HEK293 (cell line): ENCODE measurements at regions not wholly inside any gene's neighbourhood (a gene's known extent, or its start where the extent isn't known, plus 50 kb on each side); places are given as distances from the start of the nearest gene placed in this dataset.
"Not testable (repeated sequence)": the region's sequence is repeated elsewhere in the genome, so short reads cannot be mapped to it uniquely, and the experiment has no call there.

Experiments used
- CTCF ChIA-PET: fragments of 350-600 bp; formaldehyde crosslinking; extraction: SDS; loops from one replicate; lab custom pipeline; 2021; ENCODE audit warnings: antibody characterized with exemption; lab: Yijun Ruan, JAX
- POLR2A ChIA-PET: fragments of 300-600 bp; formaldehyde crosslinking; extraction: SDS; loops from one replicate; lab custom pipeline; 2020; ENCODE audit warnings: antibody characterized with exemption, inconsistent platforms; lab: Yijun Ruan, JAX
- H3K27ac ChIP-seq: fragments of 200-500 bp; sonication (Bioruptor generic); 2 replicates; pipeline ENCODE4 v1.5.1; 2014; ENCODE audit warnings: low read depth, low read length, control low read depth, inconsistent platforms; ENCODE audit errors: extremely low read depth
- H3K36me3 ChIP-seq, 2 experiments: fragments of 200-500 bp in 1 of 2; sonication (Bioruptor generic) in 1 of 2; 1 replicate in 1 of 2; 2 replicates in 1 of 2; pipeline ENCODE4 v1.5.1; 2014 to 2017; ENCODE audit warnings: inconsistent platforms in 2 of 2, low read length in 2 of 2; ENCODE audit not compliant: control insufficient read depth in 2 of 2, insufficient read depth in 1 of 2
- H3K4me1 ChIP-seq: fragments of 200-500 bp; sonication (Bioruptor generic); 2 replicates; pipeline ENCODE4 v1.5.1; 2014; ENCODE audit warnings: mild to moderate bottlenecking, low read length, inconsistent platforms; ENCODE audit not compliant: control insufficient read depth, insufficient read depth
- H3K4me3 ChIP-seq: 2 replicates; pipeline ENCODE4 v1.5.1; 2011; ENCODE audit warnings: low read depth, mild to moderate bottlenecking, control low read depth, low read length, moderate library complexity
- H3K9me3 ChIP-seq: fragments of 200-500 bp; sonication (Bioruptor generic); 2 replicates; pipeline ENCODE4 v1.5.1; 2014; ENCODE audit warnings: low read depth, low read length, inconsistent platforms; ENCODE audit not compliant: control insufficient read depth, insufficient read depth
- BCL11A ChIP-seq: fragments of 450-650 bp; formaldehyde crosslinking; IDR thresholded peaks from 2 replicates; pipeline ENCODE4 v1.5.1; 2016; ENCODE audit warnings: low read depth, missing biosample characterization, missing genetic modification characterization
- CTCF ChIP-seq: fragments of 450-650 bp; formaldehyde crosslinking; IDR thresholded peaks from 2 replicates; pipeline ENCODE4 v1.5.1; 2016; ENCODE audit warnings: missing biosample characterization, missing genetic modification characterization
- MYNN ChIP-seq: fragments of 450-650 bp; formaldehyde crosslinking; IDR thresholded peaks from 2 replicates; pipeline ENCODE4 v1.5.1; 2016; ENCODE audit warnings: missing biosample characterization, missing genetic modification characterization, borderline replicate concordance
- PBX3 ChIP-seq: sonication (generic); formaldehyde crosslinking; IDR thresholded peaks from 2 replicates; pipeline ENCODE4 v1.8.1; 2022; ENCODE audit warnings: mild to moderate bottlenecking, moderate library complexity, missing genetic modification reagents
- PRDM10 ChIP-seq: fragments of 450-650 bp; formaldehyde crosslinking; IDR thresholded peaks from 2 replicates; pipeline ENCODE4 v1.5.1; 2016; ENCODE audit warnings: missing biosample characterization, missing genetic modification characterization
- TSHZ1 ChIP-seq: fragments of 450-650 bp; formaldehyde crosslinking; IDR thresholded peaks from 2 replicates; pipeline ENCODE4 v1.5.1; 2016; ENCODE audit warnings: missing biosample characterization, missing genetic modification characterization, borderline replicate concordance
- ZNF10 ChIP-seq: fragments of 450-650 bp; formaldehyde crosslinking; IDR thresholded peaks from 2 replicates; pipeline ENCODE4 v1.5.1; 2017; ENCODE audit warnings: missing biosample characterization, missing genetic modification characterization
- ZNF184 ChIP-seq: fragments of 450-650 bp; IDR thresholded peaks from 2 replicates; pipeline ENCODE4 v1.5.1; 2018; ENCODE audit warnings: missing biosample characterization, mild to moderate bottlenecking, missing genetic modification characterization
- ZNF202 ChIP-seq: fragments of 450-650 bp; formaldehyde crosslinking; IDR thresholded peaks from 2 replicates; pipeline ENCODE4 v1.5.1; 2016; ENCODE audit warnings: missing biosample characterization, missing genetic modification characterization, borderline replicate concordance
- ZNF341 ChIP-seq: fragments of 450-650 bp; formaldehyde crosslinking; IDR thresholded peaks from 2 replicates; pipeline ENCODE4; 2016; ENCODE audit warnings: low read depth, missing biosample characterization, missing genetic modification characterization
- ZNF449 ChIP-seq: fragments of 450-650 bp; formaldehyde crosslinking; IDR thresholded peaks from 2 replicates; pipeline ENCODE4 v1.5.1; 2017; ENCODE audit warnings: missing biosample characterization, mild to moderate bottlenecking, missing genetic modification characterization, moderate library complexity
- ZNF488 ChIP-seq: fragments of 450-650 bp; formaldehyde crosslinking; IDR thresholded peaks from 2 replicates; pipeline ENCODE4 v1.5.1; 2016; ENCODE audit warnings: missing biosample characterization, missing genetic modification characterization
- ZNF596 ChIP-seq: fragments of 450-650 bp; IDR thresholded peaks from 2 replicates; pipeline ENCODE4 v1.5.0; 2018; ENCODE audit warnings: missing biosample characterization, mild to moderate bottlenecking, missing genetic modification characterization, moderate library complexity
- ZNF610 ChIP-seq: fragments of 450-650 bp; formaldehyde crosslinking; IDR thresholded peaks from 2 replicates; pipeline ENCODE4 v1.5.1; 2016; ENCODE audit warnings: missing biosample characterization, missing genetic modification characterization, borderline replicate concordance
- ZNF621 ChIP-seq: fragments of 450-650 bp; formaldehyde crosslinking; IDR thresholded peaks from 2 replicates; pipeline ENCODE4 v1.5.1; 2017; ENCODE audit warnings: missing biosample characterization, missing genetic modification characterization
- ZNF626 ChIP-seq: fragments of 450-650 bp; sonication (Bioruptor Pico); formaldehyde crosslinking; IDR thresholded peaks from 2 replicates; pipeline ENCODE4 v1.5.1; 2018; ENCODE audit warnings: missing biosample characterization, missing genetic modification characterization, inconsistent platforms
- ZNF843 ChIP-seq: fragments of 450-650 bp; formaldehyde crosslinking; IDR thresholded peaks from 2 replicates; pipeline ENCODE4 v1.5.1; 2016; ENCODE audit warnings: missing biosample characterization, missing genetic modification characterization
- ZSCAN23 ChIP-seq: fragments of 450-650 bp; formaldehyde crosslinking; IDR thresholded peaks from 2 replicates; pipeline ENCODE4 v1.5.1; 2016; ENCODE audit warnings: missing biosample characterization, missing genetic modification characterization

- TF ChIP-seq TSHZ1 (tag by site-specific recombination) = no peak
- TF ChIP-seq ZNF621 (tag by site-specific recombination) = no peak
- no peak for TF ChIP-seq ZNF341 (tag by site-specific recombination)
- no peak for TF ChIP-seq PRDM10 (tag by site-specific recombination)
- TF ChIP-seq ZNF610 (tag by site-specific recombination) = no peak
- TF ChIP-seq ZNF10 (tag by site-specific recombination) = no peak
- no peak for TF ChIP-seq PBX3 (CRISPR knock-in tag)
Observed at GRCh38 chr17:65305116-65305515, 167.9 kb downstream of the RGS9 start (continued).

- CTCF ChIA-PET = interaction anchor here (1.7 kb wide), 1 partner anchor 8 kb away, joined by 9 read pairs; no protein-coding TSS in a partner anchor
- H3K36me3 ChIP-seq, H3K4me1 ChIP-seq, POLR2A ChIA-PET, H3K9me3 ChIP-seq, H3K27ac ChIP-seq, H3K4me3 ChIP-seq: not testable (repeated sequence)
Observed at GRCh38 chr17:65301882-65302281, 164.7 kb downstream of the RGS9 start.

GRCh38 chr17:65301184-65301583 is 164.0 kb downstream of the RGS9 start:
- no peak overlapping the region for H3K27ac ChIP-seq
- ChIA-PET CTCF (interaction anchor here (0.6 kb wide), 1 partner anchor 823 kb away, joined by 3 read pairs; no protein-coding TSS in a partner anchor), POLR2A (no interaction called here)
- no peaks in the 10 kb centered on the region for H3K4me1 ChIP-seq
- no peaks in the 10 kb centered on the region for H3K36me3 ChIP-seq
- no peaks in the 10 kb centered on the region for H3K9me3 ChIP-seq
- H3K4me3 ChIP-seq = no peak overlapping the region
- TF ChIP-seq ZSCAN23 (no peak), ZNF488 (tag by site-specific recombination) (no peak), MYNN (tag by site-specific recombination) (no peak), ZNF843 (tag by site-specific recombination) (no peak), BCL11A (no peak), ZNF449 (tag by site-specific recombination) (no peak), ZNF184 (tag by site-specific recombination) (no peak), ZNF202 (no peak), ZNF626 (tag by site-specific recombination) (no peak), CTCF (tag by site-specific recombination) (no peak), ZNF596 (tag by site-specific recombination) (no peak)
